ENCODE measurements at regions not wholly inside any gene's neighbourhood (a gene's known extent, or its start where the extent isn't known, plus 50 kb on each side); places are given as distances from the start of the nearest gene placed in this dataset.

GRCh38 chr2:200025717-200026116 lies 70.3 kb downstream of the MAIP1 start:
- Histone ChIP-seq H3K27ac (ENCODE audit: low read depth) (no peak overlapping the region), H3K4me2 (no peak overlapping the region; the same call in 1 of the 2 replicates), H3K9me2 (ENCODE audit: insufficient read depth) (peaks cover 31% of the 10 kb centered on the region), H3K4me1 (ENCODE audit: insufficient read depth) (no peaks in the 10 kb centered on the region), H3F3A (replicated peaks; ENCODE audit: low read depth) (no peaks in the 10 kb centered on the region), H2AFZ (peak overlapping the region; percentile 29; the same call in 1 of the 2 replicates), H4K20me1 (replicated peaks; ENCODE audit: insufficient read depth) (no peaks in the 10 kb centered on the region), H3K36me3 (ENCODE audit: insufficient read depth) (0 out of 2 replicates have a peak, but pooled peaks cover 3% of the 10 kb centered on the region), H3K79me2 (replicated peaks; ENCODE audit: insufficient read depth) (no peaks in the 10 kb centered on the region), H3K4me3 (no peak overlapping the region), H3K27me3 (ENCODE audit: insufficient read depth) (no peaks in the 10 kb centered on the region)
- H3K27me3 Mint-ChIP-seq (ENCODE audit: insufficient read depth, low read depth, poor library complexity): no peaks in the 10 kb centered on the region
- H3K9me3 Mint-ChIP-seq: peaks cover 4% of the 10 kb centered on the region; the same call in 2 of the 3 replicates
- peaks cover 9% of the 10 kb centered on the region; the same call in 1 of the 3 replicates for H3K36me3 Mint-ChIP-seq (ENCODE audit: low read depth)
- TF ChIP-seq EZH2phosphoT487 (IDR thresholded peaks at IDR 0.05; ENCODE audit: unreplicated experiment) (no peak), STAT1 (IDR thresholded peaks at IDR 0.05; ENCODE audit: unreplicated experiment) (no peak), EZH2 (IDR thresholded peaks at IDR 0.05; ENCODE audit: low read depth, unreplicated experiment) (no peak), ZNF114 (CRISPR knock-in tag; IDR thresholded peaks at IDR 0.05) (no peak), ZNF331 (CRISPR knock-in tag; IDR thresholded peaks at IDR 0.05; ENCODE audit: low read depth) (no peak), CTCF (conservative IDR thresholded peaks at IDR 0.05; ENCODE audit: low read depth in 2 of 2) (no peak), POLR2AphosphoS5 (IDR thresholded peaks at IDR 0.05; ENCODE audit: low read depth) (no peak), REST (IDR thresholded peaks at IDR 0.05; ENCODE audit: unreplicated experiment) (no peak), CREB1 (CRISPR knock-in tag; IDR thresholded peaks at IDR 0.05; ENCODE audit: low read depth) (no peak), JUNB (IDR thresholded peaks at IDR 0.05; ENCODE audit: unreplicated experiment) (no peak)
- TF ChIP-seq, protein P1, sequence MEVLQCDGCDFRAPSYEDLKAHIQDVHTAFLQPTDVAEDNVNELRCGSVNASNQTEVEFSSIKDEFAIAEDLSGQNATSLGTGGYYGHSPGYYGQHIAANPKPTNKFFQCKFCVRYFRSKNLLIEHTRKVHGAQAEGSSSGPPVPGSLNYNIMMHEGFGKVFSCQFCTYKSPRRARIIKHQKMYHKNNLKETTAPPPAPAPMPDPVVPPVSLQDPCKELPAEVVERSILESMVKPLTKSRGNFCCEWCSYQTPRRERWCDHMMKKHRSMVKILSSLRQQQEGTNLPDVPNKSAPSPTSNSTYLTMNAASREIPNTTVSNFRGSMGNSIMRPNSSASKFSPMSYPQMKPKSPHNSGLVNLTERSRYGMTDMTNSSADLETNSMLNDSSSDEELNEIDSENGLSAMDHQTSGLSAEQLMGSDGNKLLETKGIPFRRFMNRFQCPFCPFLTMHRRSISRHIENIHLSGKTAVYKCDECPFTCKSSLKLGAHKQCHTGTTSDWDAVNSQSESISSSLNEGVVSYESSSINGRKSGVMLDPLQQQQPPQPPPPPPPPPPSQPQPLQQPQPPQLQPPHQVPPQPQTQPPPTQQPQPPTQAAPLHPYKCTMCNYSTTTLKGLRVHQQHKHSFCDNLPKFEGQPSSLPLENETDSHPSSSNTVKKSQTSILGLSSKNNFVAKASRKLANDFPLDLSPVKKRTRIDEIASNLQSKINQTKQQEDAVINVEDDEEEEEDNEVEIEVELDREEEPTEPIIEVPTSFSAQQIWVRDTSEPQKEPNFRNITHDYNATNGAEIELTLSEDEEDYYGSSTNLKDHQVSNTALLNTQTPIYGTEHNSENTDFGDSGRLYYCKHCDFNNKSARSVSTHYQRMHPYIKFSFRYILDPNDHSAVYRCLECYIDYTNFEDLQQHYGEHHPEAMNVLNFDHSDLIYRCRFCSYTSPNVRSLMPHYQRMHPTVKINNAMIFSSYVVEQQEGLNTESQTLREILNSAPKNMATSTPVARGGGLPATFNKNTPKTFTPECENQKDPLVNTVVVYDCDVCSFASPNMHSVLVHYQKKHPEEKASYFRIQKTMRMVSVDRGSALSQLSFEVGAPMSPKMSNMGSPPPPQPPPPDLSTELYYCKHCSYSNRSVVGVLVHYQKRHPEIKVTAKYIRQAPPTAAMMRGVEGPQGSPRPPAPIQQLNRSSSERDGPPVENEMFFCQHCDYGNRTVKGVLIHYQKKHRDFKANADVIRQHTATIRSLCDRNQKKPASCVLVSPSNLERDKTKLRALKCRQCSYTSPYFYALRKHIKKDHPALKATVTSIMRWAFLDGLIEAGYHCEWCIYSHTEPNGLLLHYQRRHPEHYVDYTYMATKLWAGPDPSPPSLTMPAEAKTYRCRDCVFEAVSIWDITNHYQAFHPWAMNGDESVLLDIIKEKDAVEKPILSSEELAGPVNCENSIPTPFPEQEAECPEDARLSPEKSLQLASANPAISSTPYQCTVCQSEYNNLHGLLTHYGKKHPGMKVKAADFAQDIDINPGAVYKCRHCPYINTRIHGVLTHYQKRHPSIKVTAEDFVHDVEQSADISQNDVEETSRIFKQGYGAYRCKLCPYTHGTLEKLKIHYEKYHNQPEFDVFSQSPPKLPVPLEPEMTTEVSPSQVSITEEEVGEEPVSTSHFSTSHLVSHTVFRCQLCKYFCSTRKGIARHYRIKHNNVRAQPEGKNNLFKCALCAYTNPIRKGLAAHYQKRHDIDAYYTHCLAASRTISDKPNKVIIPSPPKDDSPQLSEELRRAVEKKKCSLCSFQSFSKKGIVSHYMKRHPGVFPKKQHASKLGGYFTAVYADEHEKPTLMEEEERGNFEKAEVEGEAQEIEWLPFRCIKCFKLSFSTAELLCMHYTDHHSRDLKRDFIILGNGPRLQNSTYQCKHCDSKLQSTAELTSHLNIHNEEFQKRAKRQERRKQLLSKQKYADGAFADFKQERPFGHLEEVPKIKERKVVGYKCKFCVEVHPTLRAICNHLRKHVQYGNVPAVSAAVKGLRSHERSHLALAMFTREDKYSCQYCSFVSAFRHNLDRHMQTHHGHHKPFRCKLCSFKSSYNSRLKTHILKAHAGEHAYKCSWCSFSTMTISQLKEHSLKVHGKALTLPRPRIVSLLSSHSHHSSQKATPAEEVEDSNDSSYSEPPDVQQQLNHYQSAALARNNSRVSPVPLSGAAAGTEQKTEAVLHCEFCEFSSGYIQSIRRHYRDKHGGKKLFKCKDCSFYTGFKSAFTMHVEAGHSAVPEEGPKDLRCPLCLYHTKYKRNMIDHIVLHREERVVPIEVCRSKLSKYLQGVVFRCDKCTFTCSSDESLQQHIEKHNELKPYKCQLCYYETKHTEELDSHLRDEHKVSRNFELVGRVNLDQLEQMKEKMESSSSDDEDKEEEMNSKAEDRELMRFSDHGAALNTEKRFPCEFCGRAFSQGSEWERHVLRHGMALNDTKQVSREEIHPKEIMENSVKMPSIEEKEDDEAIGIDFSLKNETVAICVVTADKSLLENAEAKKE (CRISPR knock-in tag; IDR thresholded peaks at IDR 0.05): no peak
- DNase-seq (ENCODE audit: low spot score) (no peak), ATAC-seq (no peak)
- peaks cover 10% of the 10 kb centered on the region for H3K4me1 Mint-ChIP-seq
- H3K4me3 Mint-ChIP-seq: no peak overlapping the region
- no peak overlapping the region for H3K27ac Mint-ChIP-seq

Measured in GM23338 (cell line).